ENCODE measurements at regions not wholly inside any gene's neighbourhood (a gene's known extent, or its start where the extent isn't known, plus 50 kb on each side); places are given as distances from the start of the nearest gene placed in this dataset.

DNA sequence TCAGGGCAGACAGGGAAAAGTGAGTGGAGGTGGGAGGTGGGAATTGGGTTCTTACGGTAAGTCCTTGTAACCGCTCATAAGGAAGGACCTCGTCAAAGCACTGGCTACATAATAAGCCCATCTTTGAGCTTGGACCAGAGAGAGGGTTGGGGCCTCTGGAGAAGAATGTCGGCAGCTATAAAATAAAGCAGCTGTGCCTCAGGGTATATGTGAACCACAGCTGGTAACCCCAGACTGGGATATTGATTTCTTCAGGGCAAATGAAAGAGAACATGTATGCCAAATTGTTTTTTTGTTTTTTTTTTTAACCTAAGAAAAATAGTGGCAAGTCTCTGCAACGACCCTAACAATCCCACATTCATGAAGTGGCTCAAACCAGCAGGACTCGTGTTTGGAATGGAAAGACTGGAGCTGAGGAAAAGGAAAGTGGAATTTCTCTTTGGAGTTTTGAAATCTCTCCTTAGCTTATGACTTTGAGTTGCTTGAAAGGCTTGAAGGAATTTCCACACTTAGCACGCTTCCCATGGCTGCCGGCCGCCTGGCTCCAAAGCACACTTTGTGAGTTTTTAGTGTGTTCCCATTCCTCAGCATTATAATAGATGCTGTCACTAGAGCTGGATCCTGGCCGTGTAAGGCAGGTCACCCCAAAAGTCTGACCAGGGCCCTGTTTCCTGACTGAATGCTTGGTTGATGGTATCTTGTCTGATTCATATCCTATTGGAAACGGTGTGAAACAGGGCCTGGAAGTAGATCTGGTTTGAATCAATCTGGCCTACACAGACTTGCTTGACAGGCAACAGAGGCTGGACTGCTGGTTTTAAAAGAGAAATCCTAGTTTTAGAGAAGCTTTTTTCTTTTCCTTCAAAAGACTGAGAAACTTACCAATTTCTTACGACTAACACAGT, 244.7 kb downstream of the MSRB3 start:
- no peaks in the 10 kb centered on the region for H3F3A ChIP-seq (ENCODE audit: low read length, unreplicated experiment)
- ChIA-PET CTCF (no interaction called here), POLR2A (ENCODE audit: unreplicated experiment) (no interaction called here)
- peaks cover 36% of the 10 kb centered on the region for H3K4me1 ChIP-seq (ENCODE audit: insufficient read depth, low read length)
- no peak for ATAC-seq
- peak; percentile 25 for DNase-seq
- H3K79me2 ChIP-seq (ENCODE audit: low read length), result no peaks in the 10 kb centered on the region
- no TSS peak for BruUV-seq (replicated peaks)
- H3K4me2 ChIP-seq (ENCODE audit: low read length), result no peak overlapping the region
- H3K9me3 ChIP-seq (ENCODE audit: low read length), result no peaks in the 10 kb centered on the region
- no peaks in the 10 kb centered on the region for H3K9me2 ChIP-seq (replicated peaks; ENCODE audit: low read length)
- H3K27me3 ChIP-seq (ENCODE audit: low read length), result no peaks in the 10 kb centered on the region
- no peaks in the 10 kb centered on the region for H3K36me3 ChIP-seq (ENCODE audit: low read depth, low read length)
- no peak overlapping the region for H3K4me3 ChIP-seq (ENCODE audit: low read length)
- H3K27ac ChIP-seq (ENCODE audit: low read length), result no peak overlapping the region
- TF ChIP-seq EZH2phosphoT487 (IDR thresholded peaks at IDR 0.05; ENCODE audit: borderline replicate concordance, low read length) (no peak), EZH2 (IDR thresholded peaks at IDR 0.05; ENCODE audit: low read length, unreplicated experiment) (no peak)
- TF ChIP-seq, protein P1, sequence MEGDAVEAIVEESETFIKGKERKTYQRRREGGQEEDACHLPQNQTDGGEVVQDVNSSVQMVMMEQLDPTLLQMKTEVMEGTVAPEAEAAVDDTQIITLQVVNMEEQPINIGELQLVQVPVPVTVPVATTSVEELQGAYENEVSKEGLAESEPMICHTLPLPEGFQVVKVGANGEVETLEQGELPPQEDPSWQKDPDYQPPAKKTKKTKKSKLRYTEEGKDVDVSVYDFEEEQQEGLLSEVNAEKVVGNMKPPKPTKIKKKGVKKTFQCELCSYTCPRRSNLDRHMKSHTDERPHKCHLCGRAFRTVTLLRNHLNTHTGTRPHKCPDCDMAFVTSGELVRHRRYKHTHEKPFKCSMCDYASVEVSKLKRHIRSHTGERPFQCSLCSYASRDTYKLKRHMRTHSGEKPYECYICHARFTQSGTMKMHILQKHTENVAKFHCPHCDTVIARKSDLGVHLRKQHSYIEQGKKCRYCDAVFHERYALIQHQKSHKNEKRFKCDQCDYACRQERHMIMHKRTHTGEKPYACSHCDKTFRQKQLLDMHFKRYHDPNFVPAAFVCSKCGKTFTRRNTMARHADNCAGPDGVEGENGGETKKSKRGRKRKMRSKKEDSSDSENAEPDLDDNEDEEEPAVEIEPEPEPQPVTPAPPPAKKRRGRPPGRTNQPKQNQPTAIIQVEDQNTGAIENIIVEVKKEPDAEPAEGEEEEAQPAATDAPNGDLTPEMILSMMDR (conservative IDR thresholded peaks at IDR 0.05; ENCODE audit: low read depth, low read length), result no peak
- no peak overlapping the region for H2AFZ ChIP-seq (ENCODE audit: low read length)
- intact Hi-C loops (cut with micrococcal nuclease), result no loop called here
- no peak overlapping the region for H3K9ac ChIP-seq (ENCODE audit: low read length)
- H4K20me1 ChIP-seq (ENCODE audit: low read length), result no peaks in the 10 kb centered on the region

DNA sequence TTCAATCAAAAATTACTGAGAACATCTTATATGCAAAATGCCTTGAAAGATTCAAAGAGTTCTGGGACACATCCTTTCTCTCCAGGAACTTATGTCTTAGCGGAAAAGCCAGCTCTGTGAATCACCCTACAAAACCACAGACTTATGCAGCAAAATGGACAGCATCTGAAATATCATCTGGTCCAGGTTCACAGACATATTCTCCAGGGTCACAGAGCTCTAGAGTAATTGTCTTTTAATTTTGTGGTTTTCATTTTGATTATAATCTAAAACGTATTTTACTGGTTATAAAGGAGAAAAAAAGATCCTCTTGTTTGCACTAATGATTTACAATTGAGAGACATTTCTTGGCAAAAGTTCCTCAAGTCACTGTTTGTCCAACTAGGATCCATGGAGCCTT, 246.2 kb downstream of the MSRB3 start:
- Histone ChIP-seq H3K9me2 (replicated peaks; ENCODE audit: low read length) (no peaks in the 10 kb centered on the region), H3K36me3 (ENCODE audit: low read depth, low read length) (no peaks in the 10 kb centered on the region), H3K9me3 (ENCODE audit: low read length) (no peaks in the 10 kb centered on the region), H3K27ac (ENCODE audit: low read length) (peak overlapping the region; percentile 92), H3K27me3 (ENCODE audit: low read length) (no peaks in the 10 kb centered on the region), H3K9ac (ENCODE audit: low read length) (no peak overlapping the region), H3F3A (ENCODE audit: low read length, unreplicated experiment) (no peaks in the 10 kb centered on the region), H2AFZ (ENCODE audit: low read length) (no peak overlapping the region), H4K20me1 (ENCODE audit: low read length) (no peaks in the 10 kb centered on the region), H3K79me2 (ENCODE audit: low read length) (no peaks in the 10 kb centered on the region), H3K4me2 (ENCODE audit: low read length) (no peak overlapping the region), H3K4me1 (ENCODE audit: insufficient read depth, low read length) (peaks cover 36% of the 10 kb centered on the region), H3K4me3 (ENCODE audit: low read length) (no peak overlapping the region)
- TF ChIP-seq EZH2 (IDR thresholded peaks at IDR 0.05; ENCODE audit: low read length, unreplicated experiment), result no peak
- no peak for TF ChIP-seq EZH2phosphoT487 (IDR thresholded peaks at IDR 0.05; ENCODE audit: borderline replicate concordance, low read length)
- TF ChIP-seq, protein P1 (conservative IDR thresholded peaks at IDR 0.05; ENCODE audit: low read depth, low read length), result no peak
- ATAC-seq (peak; percentile 64), DNase-seq (peak; percentile 54)
- intact Hi-C loops (cut with micrococcal nuclease), result no loop called here
- BruUV-seq (replicated peaks), result no TSS peak
- ChIA-PET POLR2A (ENCODE audit: unreplicated experiment) (no interaction called here), CTCF (no interaction called here)

DNA sequence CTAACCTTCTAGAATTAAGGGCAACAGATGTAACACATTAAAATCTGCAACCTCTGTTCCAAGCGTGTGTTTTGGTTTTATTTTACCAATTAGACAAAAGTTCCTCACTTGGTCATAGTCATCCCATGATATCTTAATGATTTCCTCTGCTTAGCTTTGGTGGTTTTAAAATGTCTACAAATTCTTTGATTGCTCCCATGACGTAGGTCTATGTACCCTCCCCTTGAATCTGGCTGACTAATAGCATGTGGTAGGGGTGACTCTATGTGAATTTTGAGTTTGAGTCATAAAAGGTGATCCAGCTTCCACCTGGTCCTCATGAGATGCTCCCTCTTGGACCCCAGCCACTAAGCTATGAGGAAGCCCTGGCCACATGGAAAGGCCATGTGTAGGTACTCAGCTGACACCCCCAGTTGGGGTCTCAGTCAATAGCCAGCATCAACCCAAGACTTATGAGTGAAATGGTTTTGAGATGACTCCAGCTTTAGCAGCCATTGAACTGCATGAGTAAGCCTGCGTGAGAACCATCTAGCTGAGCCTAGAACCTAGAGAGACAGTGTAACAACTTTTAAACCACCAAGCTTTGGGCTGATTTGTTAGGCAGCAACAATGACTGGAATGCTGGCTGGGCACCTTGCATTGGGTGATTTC, 247.1 kb downstream of the MSRB3 start:
- Histone ChIP-seq H3K79me2 (ENCODE audit: low read length) (no peaks in the 10 kb centered on the region), H3F3A (ENCODE audit: low read length, unreplicated experiment) (no peaks in the 10 kb centered on the region), H3K4me3 (ENCODE audit: low read length) (no peak overlapping the region), H4K20me1 (ENCODE audit: low read length) (no peaks in the 10 kb centered on the region), H3K4me2 (ENCODE audit: low read length) (0 out of 2 replicates have a peak overlapping the region, but pooled peaks have one; percentile 32), H3K4me1 (ENCODE audit: insufficient read depth, low read length) (peaks cover 36% of the 10 kb centered on the region), H3K27ac (ENCODE audit: low read length) (peak overlapping the region; percentile 92), H3K9ac (ENCODE audit: low read length) (peak overlapping the region; percentile 52), H3K9me3 (ENCODE audit: low read length) (no peaks in the 10 kb centered on the region), H3K9me2 (replicated peaks; ENCODE audit: low read length) (no peaks in the 10 kb centered on the region), H3K36me3 (ENCODE audit: low read depth, low read length) (no peaks in the 10 kb centered on the region), H2AFZ (ENCODE audit: low read length) (no peak overlapping the region), H3K27me3 (ENCODE audit: low read length) (no peaks in the 10 kb centered on the region)
- CTCF ChIA-PET, result no interaction called here
- POLR2A ChIA-PET (ENCODE audit: unreplicated experiment), result no interaction called here
- TF ChIP-seq, protein P1 (conservative IDR thresholded peaks at IDR 0.05; ENCODE audit: low read depth, low read length), result no peak
- DNase-seq (peak; percentile 56), ATAC-seq (no peak)
- no TSS peak for BruUV-seq (replicated peaks)
- intact Hi-C loops (cut with micrococcal nuclease), result no loop called here
